GM12891 (cell line): ENCODE measurements at regions not wholly inside any gene's neighbourhood (a gene's known extent, or its start where the extent isn't known, plus 50 kb on each side); places are given as distances from the start of the nearest gene placed in this dataset.

Source experiments
- POLR2A ChIP-seq: IDR thresholded peaks from 2 replicates; pipeline ENCODE4 v1.6.1; 2011; ENCODE audit warnings: low read depth, low read length, control low read depth
- POLR2AphosphoS5 ChIP-seq: IDR thresholded peaks from 2 replicates; pipeline ENCODE4 v1.6.1; 2011; ENCODE audit warnings: low read depth, low read length, control low read depth
- SPI1 ChIP-seq: IDR thresholded peaks from 2 replicates; pipeline ENCODE4 v1.6.1; 2011; ENCODE audit warnings: low read depth, low read length, control low read depth
- TAF1 ChIP-seq: IDR thresholded peaks from 2 replicates; pipeline ENCODE4 v1.6.1; 2011; ENCODE audit warnings: low read depth, low read length, control low read depth

DNA sequence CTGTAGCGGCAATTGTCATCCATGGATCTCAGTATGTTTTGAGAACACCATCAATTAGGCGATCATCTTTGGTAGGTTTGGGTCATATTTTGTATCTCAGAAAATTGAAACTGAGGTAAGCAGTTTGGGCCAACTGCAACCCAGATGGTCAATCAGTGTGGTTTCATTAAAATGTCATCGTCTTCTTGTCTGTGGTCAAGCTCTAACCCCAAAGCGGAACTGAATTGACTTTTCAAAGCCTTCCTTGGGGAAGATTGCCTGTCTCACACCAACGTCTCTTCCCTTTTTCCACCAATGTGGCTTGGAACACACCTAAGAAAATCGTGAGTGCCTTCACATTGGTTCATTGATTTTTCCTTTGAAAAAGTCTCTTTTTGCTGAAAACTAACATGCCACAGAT lies 56.3 kb upstream of the UBAC2 start:
- TF ChIP-seq POLR2AphosphoS5 (no peak), TAF1 (no peak), POLR2A (no peak), SPI1 (peak; percentile 91)
